Stomach (tissue), 4 donors: ENCODE measurements at regions not wholly inside any gene's neighbourhood (a gene's known extent, or its start where the extent isn't known, plus 50 kb on each side); places are given as distances from the start of the nearest gene placed in this dataset.

Source experiments
- CTCF ChIP-seq, 7 experiments: fragments of 450-650 bp in 4 of 7; fragments of 200-600 bp in 3 of 7; sonication (generic) in 3 of 7; IDR thresholded peaks; one replicate each; pipeline ENCODE4 v1.5.1; 2016 to 2019; ENCODE audit warnings: antibody characterized with exemption in 7 of 7, control low read depth in 2 of 7, mild to moderate bottlenecking in 1 of 7
- EP300 ChIP-seq: sonication (generic); formaldehyde crosslinking; IDR thresholded peaks from one replicate; pipeline ENCODE4 v1.6.1; 2017; ENCODE audit warnings: antibody characterized with exemption
- POLR2A ChIP-seq, 4 donors: fragments of 450-650 bp; IDR thresholded peaks; one replicate each; pipeline ENCODE4 v1.6.1; 2016; ENCODE audit warnings: antibody characterized with exemption in 4 of 4, control low read depth in 2 of 4, mild to moderate bottlenecking in 1 of 4, moderate library complexity in 1 of 4
- POLR2AphosphoS5 ChIP-seq, 3 donors: sonication (generic); formaldehyde crosslinking; IDR thresholded peaks; one replicate each; pipeline ENCODE4 v1.6.1; 2016; ENCODE audit warnings: antibody characterized with exemption in 3 of 3

GRCh38 chr20:12790859-12791258 lies 217.9 kb upstream of the SPTLC3 start:
- TF ChIP-seq CTCF (IDR thresholded peaks at IDR 0.05): no peak
- TF ChIP-seq POLR2A (IDR thresholded peaks at IDR 0.05): no peak
- TF ChIP-seq EP300: no peak
- TF ChIP-seq POLR2AphosphoS5 (IDR thresholded peaks at IDR 0.05): no peak
